WTC11 (cell line): ENCODE measurements at regions not wholly inside any gene's neighbourhood (a gene's known extent, or its start where the extent isn't known, plus 50 kb on each side); places are given as distances from the start of the nearest gene placed in this dataset.

ENCODE experiments used
- ATAC-seq: fragments of 200-7000 bp; cut with Tn5 transposase; 2 replicates; pipeline ENCODE4 v1.10.0; 2021; ENCODE audit warnings: mild to moderate bottlenecking, moderate library complexity
- CTCF ChIA-PET: fragments of 300-600 bp; sonication (Branson Sonifier 250); formaldehyde crosslinking; loops from one replicate; lab custom pipeline; 2021; ENCODE audit warnings: antibody characterized with exemption; lab: Charles Lee
- POLR2A ChIA-PET: fragments of 350-600 bp; sonication (Branson Sonifier 250); formaldehyde crosslinking; loops from one replicate; lab custom pipeline; 2021; ENCODE audit warnings: antibody characterized with exemption; lab: Charles Lee
- DNase-seq: peaks from one replicate; pipeline ENCODE4 v3.0.0; 2021; ENCODE audit warnings: low spot score
- H3K27ac Mint-ChIP-seq: 2 replicates; pipeline ENCODE4 v1.8.0; 2021; ENCODE audit warnings: mixed read lengths
- H3K27me3 Mint-ChIP-seq: 2 replicates; pipeline ENCODE4 v1.8.0; 2021; ENCODE audit warnings: low read depth, mild to moderate bottlenecking, moderate library complexity, mixed read lengths
- H3K36me3 Mint-ChIP-seq: 2 replicates; pipeline ENCODE4 v1.8.0; 2021; ENCODE audit warnings: mixed read lengths
- H3K4me1 Mint-ChIP-seq: 2 replicates; pipeline ENCODE4 v1.8.0; 2022; ENCODE audit warnings: mixed read lengths
- H3K4me3 Mint-ChIP-seq: 2 replicates; pipeline ENCODE4 v1.8.0; 2021; ENCODE audit warnings: mild to moderate bottlenecking, moderate library complexity, mixed read lengths
- H3K9me3 Mint-ChIP-seq: 2 replicates; pipeline ENCODE4 v1.8.0; 2021; ENCODE audit warnings: mixed read lengths
- CBFB ChIP-seq: sonication (generic); formaldehyde crosslinking; IDR thresholded peaks from 2 replicates; pipeline ENCODE4 v1.8.1; 2022; ENCODE audit warnings: mild to moderate bottlenecking, low read depth, missing genetic modification reagents
- E2F4 ChIP-seq: sonication (generic); formaldehyde crosslinking; IDR thresholded peaks from 2 replicates; pipeline ENCODE4 v1.8.1; 2022; ENCODE audit warnings: low read depth, mild to moderate bottlenecking, moderate library complexity, missing genetic modification reagents, borderline replicate concordance
- HMGA2 ChIP-seq: fragments of 250-450 bp; sonication (Bioruptor Pico); IDR thresholded peaks from 2 replicates; pipeline ENCODE4 v1.4.0; 2021; ENCODE audit warnings: mild to moderate bottlenecking, moderate library complexity
- IRF1 ChIP-seq: sonication (generic); formaldehyde crosslinking; IDR thresholded peaks from 2 replicates; pipeline ENCODE4 v1.8.0; 2023; ENCODE audit warnings: missing genetic modification reagents
- IRF2 ChIP-seq: sonication (generic); formaldehyde crosslinking; IDR thresholded peaks from 2 replicates; pipeline ENCODE4 v1.8.0; 2022; ENCODE audit warnings: low read depth, missing genetic modification reagents, borderline replicate concordance
- MXD4 ChIP-seq: fragments of 250-450 bp; sonication (Bioruptor Pico); IDR thresholded peaks from 2 replicates; pipeline ENCODE4 v1.8.0; 2021; ENCODE audit warnings: mild to moderate bottlenecking, moderate library complexity, borderline replicate concordance
- NFE2L1 ChIP-seq: sonication (generic); formaldehyde crosslinking; IDR thresholded peaks from 2 replicates; pipeline ENCODE4 v1.8.1; 2023; ENCODE audit warnings: missing genetic modification reagents
- NFYB ChIP-seq: sonication (generic); formaldehyde crosslinking; conservative IDR thresholded peaks from 2 replicates; pipeline ENCODE4 v1.8.0; 2022; ENCODE audit warnings: low read depth, missing genetic modification reagents
- NR2C2 ChIP-seq: sonication (generic); formaldehyde crosslinking; IDR thresholded peaks from 2 replicates; pipeline ENCODE4 v1.8.0; 2022; ENCODE audit warnings: mild to moderate bottlenecking, missing genetic modification reagents
- SOX15 ChIP-seq: fragments of 250-450 bp; sonication (Bioruptor Pico); IDR thresholded peaks from 2 replicates; pipeline ENCODE4 v1.9.0; 2021; ENCODE audit warnings: mild to moderate bottlenecking
- ZNF121 ChIP-seq: sonication (generic); formaldehyde crosslinking; IDR thresholded peaks from 2 replicates; pipeline ENCODE4 v1.8.0; 2023; ENCODE audit warnings: missing genetic modification reagents
- ZNF138 ChIP-seq: sonication (generic); formaldehyde crosslinking; conservative IDR thresholded peaks from 2 replicates; pipeline ENCODE4 v1.8.1; 2022; ENCODE audit warnings: mild to moderate bottlenecking, moderate library complexity, missing genetic modification reagents
- ZNF219 ChIP-seq: sonication (generic); formaldehyde crosslinking; IDR thresholded peaks from 2 replicates; pipeline ENCODE4 v1.8.0; 2023; ENCODE audit warnings: missing genetic modification reagents, mild to moderate bottlenecking, borderline replicate concordance
- ZNF263 ChIP-seq: sonication (generic); formaldehyde crosslinking; IDR thresholded peaks from 2 replicates; pipeline ENCODE4 v1.8.1; 2022; ENCODE audit warnings: low read depth, mild to moderate bottlenecking, moderate library complexity, missing genetic modification reagents
- ZNF416 ChIP-seq: fragments of 250-450 bp; sonication (Bioruptor Pico); IDR thresholded peaks from 2 replicates; pipeline ENCODE4 v1.9.0; 2021; ENCODE audit warnings: mild to moderate bottlenecking, inconsistent platforms
- ZNF512 ChIP-seq: sonication (generic); formaldehyde crosslinking; IDR thresholded peaks from 2 replicates; pipeline ENCODE4 v1.8.1; 2022; ENCODE audit warnings: missing genetic modification reagents, borderline replicate concordance
- ZNF671 ChIP-seq: fragments of 250-450 bp; sonication (Bioruptor Pico); IDR thresholded peaks from 2 replicates; pipeline ENCODE4 v1.8.0; 2021; ENCODE audit warnings: mild to moderate bottlenecking
- ZSCAN18 ChIP-seq: fragments of 250-450 bp; sonication (Bioruptor Pico); IDR thresholded peaks from 2 replicates; pipeline ENCODE4 v2.1.2; 2022; ENCODE audit warnings: mild to moderate bottlenecking, moderate library complexity
- TF ChIP-seq, protein P1 (sequence below): fragments of 250-450 bp; sonication (Bioruptor Pico); IDR thresholded peaks from 2 replicates; pipeline ENCODE4 v1.9.0; 2021; ENCODE audit warnings: mild to moderate bottlenecking, borderline replicate concordance
- TF ChIP-seq, protein P2 (sequence below): sonication (generic); formaldehyde crosslinking; IDR thresholded peaks from 2 replicates; pipeline ENCODE4 v1.8.1; 2023; ENCODE audit warnings: mild to moderate bottlenecking, missing genetic modification reagents, borderline replicate concordance

DNA sequence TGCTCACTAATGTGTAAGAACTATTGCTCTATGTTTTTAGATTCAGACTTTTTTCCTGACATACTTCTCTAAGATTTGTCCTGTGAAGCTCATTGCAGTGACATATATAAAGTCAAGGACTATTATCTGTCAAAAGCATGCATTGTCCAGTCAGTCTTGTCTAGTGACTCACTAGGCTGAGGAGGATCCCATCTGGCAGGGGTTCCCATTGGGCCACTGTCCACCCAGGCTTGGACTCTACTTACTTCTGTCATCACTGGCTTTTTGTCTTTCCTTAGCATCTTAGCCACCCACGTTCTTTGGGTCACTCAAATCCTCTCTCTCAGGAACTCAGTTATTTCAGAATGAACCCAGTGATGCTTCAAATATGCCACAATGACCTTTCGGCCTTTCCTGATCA lies 132.6 kb upstream of the NABP1 start:
- peaks cover 12% of the 10 kb centered on the region for H3K4me1 Mint-ChIP-seq
- no peaks in the 10 kb centered on the region for H3K36me3 Mint-ChIP-seq
- no peak overlapping the region for H3K4me3 Mint-ChIP-seq
- no peak for ATAC-seq
- peaks cover 14% of the 10 kb centered on the region for H3K9me3 Mint-ChIP-seq
- ChIA-PET CTCF (interaction anchor here (2.5 kb wide), 1 partner anchor 10 kb away, joined by 5 read pairs; no protein-coding TSS in a partner anchor), POLR2A (no interaction called here)
- no peak for DNase-seq
- H3K27me3 Mint-ChIP-seq = no peaks in the 10 kb centered on the region
- H3K27ac Mint-ChIP-seq = no peak overlapping the region
- no peak for TF ChIP-seq E2F4 (CRISPR knock-in tag)
- no peak for TF ChIP-seq IRF1 (CRISPR knock-in tag)
- TF ChIP-seq NFE2L1 = no peak
- TF ChIP-seq, protein P1, sequence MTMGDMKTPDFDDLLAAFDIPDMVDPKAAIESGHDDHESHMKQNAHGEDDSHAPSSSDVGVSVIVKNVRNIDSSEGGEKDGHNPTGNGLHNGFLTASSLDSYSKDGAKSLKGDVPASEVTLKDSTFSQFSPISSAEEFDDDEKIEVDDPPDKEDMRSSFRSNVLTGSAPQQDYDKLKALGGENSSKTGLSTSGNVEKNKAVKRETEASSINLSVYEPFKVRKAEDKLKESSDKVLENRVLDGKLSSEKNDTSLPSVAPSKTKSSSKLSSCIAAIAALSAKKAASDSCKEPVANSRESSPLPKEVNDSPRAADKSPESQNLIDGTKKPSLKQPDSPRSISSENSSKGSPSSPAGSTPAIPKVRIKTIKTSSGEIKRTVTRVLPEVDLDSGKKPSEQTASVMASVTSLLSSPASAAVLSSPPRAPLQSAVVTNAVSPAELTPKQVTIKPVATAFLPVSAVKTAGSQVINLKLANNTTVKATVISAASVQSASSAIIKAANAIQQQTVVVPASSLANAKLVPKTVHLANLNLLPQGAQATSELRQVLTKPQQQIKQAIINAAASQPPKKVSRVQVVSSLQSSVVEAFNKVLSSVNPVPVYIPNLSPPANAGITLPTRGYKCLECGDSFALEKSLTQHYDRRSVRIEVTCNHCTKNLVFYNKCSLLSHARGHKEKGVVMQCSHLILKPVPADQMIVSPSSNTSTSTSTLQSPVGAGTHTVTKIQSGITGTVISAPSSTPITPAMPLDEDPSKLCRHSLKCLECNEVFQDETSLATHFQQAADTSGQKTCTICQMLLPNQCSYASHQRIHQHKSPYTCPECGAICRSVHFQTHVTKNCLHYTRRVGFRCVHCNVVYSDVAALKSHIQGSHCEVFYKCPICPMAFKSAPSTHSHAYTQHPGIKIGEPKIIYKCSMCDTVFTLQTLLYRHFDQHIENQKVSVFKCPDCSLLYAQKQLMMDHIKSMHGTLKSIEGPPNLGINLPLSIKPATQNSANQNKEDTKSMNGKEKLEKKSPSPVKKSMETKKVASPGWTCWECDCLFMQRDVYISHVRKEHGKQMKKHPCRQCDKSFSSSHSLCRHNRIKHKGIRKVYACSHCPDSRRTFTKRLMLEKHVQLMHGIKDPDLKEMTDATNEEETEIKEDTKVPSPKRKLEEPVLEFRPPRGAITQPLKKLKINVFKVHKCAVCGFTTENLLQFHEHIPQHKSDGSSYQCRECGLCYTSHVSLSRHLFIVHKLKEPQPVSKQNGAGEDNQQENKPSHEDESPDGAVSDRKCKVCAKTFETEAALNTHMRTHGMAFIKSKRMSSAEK (CRISPR knock-in tag) = no peak

- TF ChIP-seq SOX15 (CRISPR knock-in tag) = no peak
- no peak for TF ChIP-seq ZSCAN18 (CRISPR knock-in tag)
- TF ChIP-seq NFYB (CRISPR knock-in tag) = no peak
- peaks cover 21% of the 10 kb centered on the region for H3K4me1 Mint-ChIP-seq
- ChIA-PET POLR2A (no interaction called here), CTCF (interaction anchor here (1.3 to 4.3 kb wide), 5 partner anchors 9 to 610 kb away, joined by 4 to 44 read pairs (median 6); no protein-coding TSS in a partner anchor)
- no peak overlapping the region for H3K27ac Mint-ChIP-seq
- H3K27me3 Mint-ChIP-seq = peaks cover 6% of the 10 kb centered on the region
- no peaks in the 10 kb centered on the region for H3K36me3 Mint-ChIP-seq
- DNase-seq (no peak), ATAC-seq (no peak)
- H3K4me3 Mint-ChIP-seq = no peak overlapping the region
- no peaks in the 10 kb centered on the region for H3K9me3 Mint-ChIP-seq
Observed at GRCh38 chr2:191552066-191552465, 125.9 kb upstream of the NABP1 start.

DNA sequence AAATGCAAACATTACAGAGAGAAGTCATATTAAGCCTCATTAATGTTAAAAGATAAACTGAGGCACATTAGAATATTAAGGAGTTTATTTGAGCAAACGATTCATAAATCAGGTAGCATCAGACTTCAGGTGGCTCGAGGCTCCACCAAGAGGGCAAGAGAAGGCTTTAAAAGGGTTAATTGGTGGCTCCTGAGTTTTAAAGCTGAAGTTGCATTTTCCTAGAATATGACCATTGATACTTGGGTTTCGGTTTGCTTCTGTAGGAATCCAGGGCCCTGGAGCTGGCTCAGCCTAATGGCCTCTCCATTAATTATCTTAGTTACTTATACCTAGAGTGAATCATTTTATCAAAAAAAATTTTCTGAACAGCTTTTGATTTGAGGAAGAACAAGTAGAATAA lies 123.7 kb upstream of the NABP1 start:
- H3K36me3 Mint-ChIP-seq = no peaks in the 10 kb centered on the region
- no peak overlapping the region for H3K4me3 Mint-ChIP-seq
- CTCF ChIA-PET = interaction anchor here (0.9 to 4.3 kb wide), 12 partner anchors 10 to 502 kb away, joined by 3 to 44 read pairs (median 6); no protein-coding TSS in a partner anchor
- H3K27ac Mint-ChIP-seq = no peak overlapping the region
- H3K27me3 Mint-ChIP-seq = peaks cover 6% of the 10 kb centered on the region
- no peaks in the 10 kb centered on the region for H3K9me3 Mint-ChIP-seq
- peaks cover 21% of the 10 kb centered on the region for H3K4me1 Mint-ChIP-seq
- no peak for TF ChIP-seq ZNF512 (CRISPR knock-in tag)
- TF ChIP-seq MXD4 = no peak
- TF ChIP-seq CBFB (CRISPR knock-in tag) = no peak
- no peak for TF ChIP-seq ZNF416 (CRISPR knock-in tag)
- TF ChIP-seq IRF2 (CRISPR knock-in tag) = no peak
- TF ChIP-seq ZNF219 = no peak
- TF ChIP-seq ZNF138 (CRISPR knock-in tag) = no peak
- no peak for TF ChIP-seq ZNF263 (CRISPR knock-in tag)
- TF ChIP-seq ZNF121 (CRISPR knock-in tag) = no peak
- no peak for TF ChIP-seq HMGA2
- TF ChIP-seq, protein P2, sequence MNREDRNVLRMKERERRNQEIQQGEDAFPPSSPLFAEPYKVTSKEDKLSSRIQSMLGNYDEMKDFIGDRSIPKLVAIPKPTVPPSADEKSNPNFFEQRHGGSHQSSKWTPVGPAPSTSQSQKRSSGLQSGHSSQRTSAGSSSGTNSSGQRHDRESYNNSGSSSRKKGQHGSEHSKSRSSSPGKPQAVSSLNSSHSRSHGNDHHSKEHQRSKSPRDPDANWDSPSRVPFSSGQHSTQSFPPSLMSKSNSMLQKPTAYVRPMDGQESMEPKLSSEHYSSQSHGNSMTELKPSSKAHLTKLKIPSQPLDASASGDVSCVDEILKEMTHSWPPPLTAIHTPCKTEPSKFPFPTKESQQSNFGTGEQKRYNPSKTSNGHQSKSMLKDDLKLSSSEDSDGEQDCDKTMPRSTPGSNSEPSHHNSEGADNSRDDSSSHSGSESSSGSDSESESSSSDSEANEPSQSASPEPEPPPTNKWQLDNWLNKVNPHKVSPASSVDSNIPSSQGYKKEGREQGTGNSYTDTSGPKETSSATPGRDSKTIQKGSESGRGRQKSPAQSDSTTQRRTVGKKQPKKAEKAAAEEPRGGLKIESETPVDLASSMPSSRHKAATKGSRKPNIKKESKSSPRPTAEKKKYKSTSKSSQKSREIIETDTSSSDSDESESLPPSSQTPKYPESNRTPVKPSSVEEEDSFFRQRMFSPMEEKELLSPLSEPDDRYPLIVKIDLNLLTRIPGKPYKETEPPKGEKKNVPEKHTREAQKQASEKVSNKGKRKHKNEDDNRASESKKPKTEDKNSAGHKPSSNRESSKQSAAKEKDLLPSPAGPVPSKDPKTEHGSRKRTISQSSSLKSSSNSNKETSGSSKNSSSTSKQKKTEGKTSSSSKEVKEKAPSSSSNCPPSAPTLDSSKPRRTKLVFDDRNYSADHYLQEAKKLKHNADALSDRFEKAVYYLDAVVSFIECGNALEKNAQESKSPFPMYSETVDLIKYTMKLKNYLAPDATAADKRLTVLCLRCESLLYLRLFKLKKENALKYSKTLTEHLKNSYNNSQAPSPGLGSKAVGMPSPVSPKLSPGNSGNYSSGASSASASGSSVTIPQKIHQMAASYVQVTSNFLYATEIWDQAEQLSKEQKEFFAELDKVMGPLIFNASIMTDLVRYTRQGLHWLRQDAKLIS (CRISPR knock-in tag) = no peak
- TF ChIP-seq ZNF671 (CRISPR knock-in tag) = no peak
- TF ChIP-seq NR2C2 (CRISPR knock-in tag) = no peak
- POLR2A ChIA-PET = no interaction called here
- DNase-seq = no peak
- no peak for ATAC-seq
